ENCODE measurements at regions not wholly inside any gene's neighbourhood (a gene's known extent, or its start where the extent isn't known, plus 50 kb on each side); places are given as distances from the start of the nearest gene placed in this dataset.

DNA sequence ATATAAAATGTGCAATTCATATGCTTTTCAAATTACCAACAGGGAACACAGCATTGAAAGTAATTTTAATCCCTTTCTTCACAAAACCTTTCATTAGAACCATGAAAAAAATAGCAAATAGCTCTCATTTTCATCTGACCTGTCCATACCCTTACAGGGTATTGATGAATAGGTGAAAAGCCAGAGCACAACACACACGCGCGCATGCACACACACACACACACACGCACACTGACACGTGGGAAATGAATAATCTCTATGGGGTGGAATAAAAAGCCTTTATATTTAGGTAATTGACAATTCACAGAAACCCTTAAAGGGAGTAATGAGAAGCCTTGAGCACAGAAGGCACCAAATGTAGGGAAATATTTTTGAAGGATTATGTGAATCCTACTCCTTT is 76.2 kb upstream of the POU2AF2 start:
- FAIRE-seq: no peak
- TF ChIP-seq CTCF (IDR thresholded peaks at IDR 0.05; ENCODE audit: insufficient read depth, missing control alignments): no peak
- no peak for DNase-seq (ENCODE audit: insufficient read length, low spot score)

DNA sequence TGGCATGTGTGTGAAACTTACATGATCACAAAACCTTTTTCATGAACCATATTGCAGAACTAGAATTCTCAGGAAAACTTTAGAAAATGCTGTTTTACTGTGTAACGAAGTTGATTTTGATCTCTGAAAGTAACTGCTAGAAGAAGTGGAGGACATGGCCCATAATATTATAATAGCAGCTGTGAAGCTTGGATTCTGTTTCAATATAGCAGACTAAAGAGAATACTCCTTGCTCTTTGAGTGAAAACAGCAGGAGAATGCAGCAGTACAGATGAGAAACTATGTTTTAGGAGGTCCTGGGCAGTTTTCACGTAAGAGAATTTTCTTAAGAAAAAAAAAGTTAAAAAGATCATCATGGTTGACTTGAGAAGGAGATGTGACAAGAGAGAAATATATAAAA is 76.7 kb upstream of the POU2AF2 start:
- no peak for FAIRE-seq
- no peak for TF ChIP-seq CTCF (IDR thresholded peaks at IDR 0.05; ENCODE audit: insufficient read depth, missing control alignments)

DNA sequence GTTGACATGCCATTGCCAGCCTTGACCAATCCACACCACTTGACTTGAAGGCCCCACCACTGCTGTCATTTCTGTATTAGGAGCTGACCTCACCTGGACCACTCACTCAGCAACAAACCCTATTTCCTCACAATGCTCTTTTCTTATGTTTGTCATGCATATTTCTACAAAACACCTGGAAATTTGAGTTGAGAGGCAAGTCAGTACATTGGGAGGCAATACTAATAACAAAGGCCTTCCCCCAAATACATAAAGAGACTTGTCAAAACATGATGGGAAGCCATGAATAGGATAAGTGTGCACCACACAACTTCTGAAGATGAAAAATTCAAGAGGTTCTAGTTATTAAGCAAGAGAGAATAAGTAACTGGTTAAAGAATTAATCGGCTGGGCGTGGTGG is 77.9 kb upstream of the POU2AF2 start:
- TF ChIP-seq CTCF (IDR thresholded peaks at IDR 0.05; ENCODE audit: insufficient read depth, missing control alignments): no peak
- FAIRE-seq (no peak), DNase-seq (ENCODE audit: insufficient read length, low spot score) (no peak)

More for the DNA sequence above, 76.7 kb upstream of the POU2AF2 start:
- no peak for DNase-seq (ENCODE audit: insufficient read length, low spot score)

GRCh38 chr11:111166598-111166997 is 78.9 kb upstream of the POU2AF2 start:
- no peak for FAIRE-seq
- no peak for TF ChIP-seq CTCF (IDR thresholded peaks at IDR 0.05; ENCODE audit: insufficient read depth, missing control alignments)

DNA sequence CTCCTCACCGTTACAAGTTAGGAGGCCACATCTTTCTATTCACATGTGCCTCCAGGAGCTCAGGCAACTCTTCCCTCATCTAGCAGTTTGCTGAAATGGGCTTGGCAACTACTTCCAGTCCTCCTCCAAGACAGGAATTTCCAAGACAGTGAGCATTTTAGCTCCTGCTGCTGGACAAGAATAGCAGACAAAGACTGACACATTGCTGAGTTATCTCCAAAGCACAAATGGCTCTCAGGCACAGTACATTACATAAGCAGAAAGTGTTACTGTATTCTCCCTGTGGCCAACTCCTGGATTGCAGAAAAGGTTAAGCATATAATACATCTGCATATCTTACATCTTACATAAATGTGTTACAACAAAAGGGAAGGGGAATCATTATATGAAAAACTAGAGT is 83.2 kb upstream of the POU2AF2 start:
- no peak for TF ChIP-seq CTCF (IDR thresholded peaks at IDR 0.05; ENCODE audit: insufficient read depth, missing control alignments)
- FAIRE-seq (no peak), DNase-seq (ENCODE audit: insufficient read length, low spot score) (no peak)

More at GRCh38 chr11:111166598-111166997, 78.9 kb upstream of the POU2AF2 start:
- no peak for DNase-seq (ENCODE audit: insufficient read length, low spot score)

DNA sequence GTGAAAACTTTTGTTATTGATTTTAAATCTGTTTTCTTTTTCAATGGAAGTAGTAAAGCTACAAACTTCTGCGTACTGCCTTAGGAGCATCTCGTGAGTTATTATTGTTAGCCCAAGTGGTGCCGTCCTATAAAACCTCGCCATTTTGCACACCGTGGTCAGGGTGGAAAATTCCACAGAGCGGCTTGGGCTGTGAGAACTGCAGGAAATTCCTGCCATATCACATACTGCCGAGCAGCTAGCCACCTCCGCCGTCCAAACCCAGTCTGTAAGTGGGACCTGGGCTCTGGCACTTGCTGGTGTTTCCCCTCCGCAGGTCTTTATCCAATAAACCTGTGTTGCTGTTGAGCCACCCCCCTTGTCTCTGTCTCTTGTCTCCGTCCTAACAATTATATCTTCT is 88.0 kb upstream of the POU2AF2 start:
- no peak for TF ChIP-seq CTCF (IDR thresholded peaks at IDR 0.05; ENCODE audit: insufficient read depth, missing control alignments)
- DNase-seq (ENCODE audit: insufficient read length, low spot score) (no peak), FAIRE-seq (no peak)

DNA sequence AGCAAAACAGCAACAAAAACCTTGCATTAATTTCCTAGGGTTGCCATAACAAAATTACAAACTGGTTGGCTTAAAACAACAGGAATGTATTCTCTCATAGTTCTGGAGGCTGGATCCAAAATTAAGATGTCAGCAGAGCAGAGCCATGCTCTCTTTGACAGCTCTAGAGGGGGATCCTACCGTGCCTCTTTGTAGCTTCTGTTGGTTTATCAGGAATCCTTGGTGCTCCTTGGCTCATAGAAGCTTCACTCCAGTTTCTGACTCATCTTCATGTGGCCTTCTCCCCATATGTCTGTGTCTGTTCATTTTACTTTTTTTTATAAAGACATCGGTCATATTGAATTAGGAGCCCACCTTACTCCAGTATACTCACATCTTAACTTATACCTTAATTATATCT is 90.5 kb upstream of the POU2AF2 start:
- no peak for DNase-seq (ENCODE audit: insufficient read length, low spot score)
- FAIRE-seq: no peak

More for the DNA sequence above, 90.5 kb upstream of the POU2AF2 start:
- no peak for TF ChIP-seq CTCF (IDR thresholded peaks at IDR 0.05; ENCODE audit: insufficient read depth, missing control alignments)

Measured in D721Med (cell line).